K562 (cell line): ENCODE measurements at regions not wholly inside any gene's neighbourhood (a gene's known extent, or its start where the extent isn't known, plus 50 kb on each side); places are given as distances from the start of the nearest gene placed in this dataset.

Experiments used
- ATAC-seq: fragments of 200-7000 bp; cut with Tn5 transposase; 3 replicates; pipeline ENCODE4 v1.9.1; 2020; ENCODE audit warnings: moderate library complexity
- BruUV-seq: library from RNA; stranded (reverse); fragments of 400-500 nt; replicated peaks from 2 replicates; lab custom pipeline; 2021; lab: Mats Ljungman, UMichigan
- CTCF ChIA-PET: fragments of 300-600 bp; formaldehyde crosslinking; extraction: SDS; loops from one replicate; lab custom pipeline; 2021; ENCODE audit warnings: low intra/inter-chr PET ratio; lab: Yijun Ruan, JAX
- POLR2A ChIA-PET: fragments of 300-600, 350-650 bp; sonication (Branson Sonifier 250); formaldehyde crosslinking; extraction: SDS; loops from one replicate; lab custom pipeline; 2021; ENCODE audit warnings: antibody characterized with exemption, inconsistent platforms; lab: Yijun Ruan, JAX
- DNase-seq, 4 experiments: peaks; one replicate each; pipeline versions ENCODE4 v3.0.0 to v3.0.0-alpha.2; 2011 to 2018; ENCODE audit warnings: low spot score in 3 of 4, mixed read lengths in 3 of 4; ENCODE audit errors: extremely low read depth in 1 of 4
- FAIRE-seq: peaks from 2 replicates; lab custom pipeline; 2011; peaks lifted over from hg19 to GRCh38; lab: Jason Lieb, UNC
- H2AFZ ChIP-seq: 2 replicates; pipeline ENCODE4 v1.6.0; 2011; ENCODE audit warnings: low read depth, low read length, control low read depth, inconsistent platforms
- H3K27ac ChIP-seq: fragments of 200-600 bp; 3 replicates; pipeline ENCODE4 v1.8.0; 2011; ENCODE audit warnings: low read depth, mild to moderate bottlenecking, control low read depth, inconsistent platforms, low read length, moderate library complexity, mixed read lengths; ENCODE audit errors: extremely low read depth
- H3K27me3 ChIP-seq, 2 experiments: fragments of 300-600 bp in 1 of 2; 2 replicates in 1 of 2; 3 replicates in 1 of 2; pipeline versions ENCODE4 v1.6.0 to v1.8.0; 2011; ENCODE audit warnings: inconsistent platforms in 2 of 2, low read length in 2 of 2, mild to moderate bottlenecking in 1 of 2, mixed read lengths in 1 of 2, moderate library complexity in 1 of 2; ENCODE audit not compliant: control insufficient read depth in 2 of 2, insufficient read depth in 2 of 2
- H3K36me3 ChIP-seq: fragments of 300-600 bp; 3 replicates; pipeline ENCODE4 v1.8.0; 2011; ENCODE audit warnings: mild to moderate bottlenecking, low read length, inconsistent platforms; ENCODE audit not compliant: control insufficient read depth, insufficient read depth
- H3K4me1 ChIP-seq, 2 experiments: fragments of 200-600 bp in 1 of 2; replicated peaks in 1 of 2; 2 replicates in 1 of 2; 3 replicates in 1 of 2; pipeline versions ENCODE4 v1.5.1 to v1.8.0; 2011; ENCODE audit warnings: inconsistent platforms in 2 of 2, low read length in 2 of 2, mild to moderate bottlenecking in 1 of 2, mixed read lengths in 1 of 2, moderate library complexity in 1 of 2; ENCODE audit not compliant: control insufficient read depth in 2 of 2, insufficient read depth in 2 of 2
- H3K4me2 ChIP-seq: 2 replicates; pipeline ENCODE4 v1.6.1; 2011; ENCODE audit warnings: low read length, control low read depth, inconsistent platforms, mixed read lengths; ENCODE audit not compliant: insufficient read depth
- H3K4me3 ChIP-seq: fragments of 200-600 bp; sonication (generic), shearing (Covaris generic); 2 replicates; pipeline ENCODE4 v1.5.1; 2016; ENCODE audit warnings: control low read depth, inconsistent platforms
- H3K79me2 ChIP-seq: fragments of 200-600 bp; 3 replicates; pipeline ENCODE4 v1.8.0; 2011; ENCODE audit warnings: low read length, inconsistent platforms; ENCODE audit not compliant: control insufficient read depth, insufficient read depth
- H3K9ac ChIP-seq, 2 experiments: 2 replicates each; pipeline versions ENCODE4 v1.6.0 to v1.6.1; 2011; ENCODE audit warnings: low read depth in 2 of 2, low read length in 2 of 2, control low read depth in 1 of 2, inconsistent platforms in 1 of 2, mild to moderate bottlenecking in 1 of 2, mixed read lengths in 1 of 2; ENCODE audit not compliant: insufficient read depth in 1 of 2
- H3K9me1 ChIP-seq: one replicate; pipeline ENCODE4 v1.6.0; 2011; ENCODE audit warnings: inconsistent platforms, mild to moderate bottlenecking, low read length, moderate library complexity; ENCODE audit not compliant: control insufficient read depth, insufficient read depth
- H3K9me3 ChIP-seq: replicated peaks from 2 replicates; pipeline ENCODE4 v1.5.1; 2011; ENCODE audit warnings: low read depth, low read length, inconsistent platforms; ENCODE audit not compliant: control insufficient read depth, insufficient read depth
- H4K20me1 ChIP-seq: replicated peaks from 2 replicates; pipeline ENCODE4 v1.6.1; 2011; ENCODE audit warnings: low read length, inconsistent platforms, mixed read lengths; ENCODE audit not compliant: control insufficient read depth, insufficient read depth
- BRF1 ChIP-seq: IDR thresholded peaks from 3 replicates; pipeline ENCODE4 v1.6.1; 2011; ENCODE audit warnings: borderline replicate concordance, mild to moderate bottlenecking; ENCODE audit not compliant: insufficient read length; ENCODE audit errors: extremely low read depth
- CAMTA2 ChIP-seq: fragments of 250-450 bp; sonication (Bioruptor Pico); conservative IDR thresholded peaks from 2 replicates; pipeline ENCODE4 v1.5.1; 2022
- CBX5 ChIP-seq: IDR thresholded peaks from 2 replicates; pipeline ENCODE4 v1.6.1; 2014; ENCODE audit warnings: low read depth, borderline replicate concordance
- EWSR1 ChIP-seq: fragments of 450-650 bp; IDR thresholded peaks from 2 replicates; pipeline ENCODE4 v1.6.1; 2018; ENCODE audit warnings: borderline replicate concordance, mild to moderate bottlenecking, low read depth, moderate library complexity; ENCODE audit not compliant: partially characterized antibody
- MCM2 ChIP-seq: fragments of 450-650 bp; IDR thresholded peaks from 2 replicates; pipeline ENCODE4 v1.6.1; 2017; ENCODE audit warnings: low read depth, mild to moderate bottlenecking
- MTF1 ChIP-seq: fragments of 250-450 bp; sonication (Bioruptor Pico); IDR thresholded peaks from 2 replicates; pipeline ENCODE4 v1.9.0; 2021; ENCODE audit warnings: moderate library complexity, mild to moderate bottlenecking, inconsistent platforms, borderline replicate concordance
- NFIX ChIP-seq: fragments of 250-450 bp; sonication (Bioruptor Pico); IDR thresholded peaks from 2 replicates; pipeline ENCODE4 v1.4.0; 2020; ENCODE audit warnings: low read depth, mild to moderate bottlenecking, moderate library complexity
- NR1H2 ChIP-seq: sonication (generic); formaldehyde crosslinking; IDR thresholded peaks from 2 replicates; pipeline ENCODE4 v1.4.0; 2020; ENCODE audit warnings: mild to moderate bottlenecking, missing genetic modification reagents
- TCF3 ChIP-seq: sonication (generic); formaldehyde crosslinking; IDR thresholded peaks from 2 replicates; pipeline ENCODE4 v1.4.0; 2020; ENCODE audit warnings: mild to moderate bottlenecking, missing genetic modification reagents
- TSC22D4 ChIP-seq: fragments of 450-650 bp; IDR thresholded peaks from 2 replicates; pipeline ENCODE4 v1.6.1; 2016; ENCODE audit warnings: missing genetic modification characterization, missing biosample characterization, control low read depth
- U2AF1 ChIP-seq: fragments of 200-400 bp; formaldehyde crosslinking; optimal IDR thresholded peaks from 2 replicates; pipeline ENCODE3; 2017; ENCODE audit warnings: mild to moderate bottlenecking, low read depth, low read length, moderate library complexity
- ZNF184 ChIP-seq: sonication (generic); formaldehyde crosslinking; IDR thresholded peaks from 2 replicates; pipeline ENCODE4 v1.5.0; 2020; ENCODE audit warnings: missing genetic modification reagents
- ZNF695 ChIP-seq: fragments of 450-650 bp; formaldehyde crosslinking; IDR thresholded peaks from 2 replicates; pipeline ENCODE4 v1.4.0; 2020; ENCODE audit warnings: mild to moderate bottlenecking, moderate library complexity
- WGBS: fragments of 100-300 bp; shearing (Covaris generic); methylation state at CpG from one replicate; pipeline ENCODE4 v1.1.6; 2016; ENCODE audit warnings: low coverage, mixed read lengths; ENCODE audit not compliant: insufficient coverage; ENCODE audit errors: missing lambda C conversion rate; 5-methylcytosine and 5-hydroxymethylcytosine counted together
- in situ Hi-C: fragments of 300-500 bp; cut with MboI; formaldehyde crosslinking; loops from 4 replicates; pipeline ENCODE4 v1.15.0; 2018; ENCODE audit warnings: inconsistent platforms, mixed read lengths
- intact Hi-C: fragments of 100-400 bp; cut with micrococcal nuclease; formaldehyde crosslinking; loops from 2 replicates; pipeline ENCODE4 v1.14.2; 2022
- TF ChIP-seq, protein P1 (sequence below): fragments of 200-800 bp; sonication (Bioruptor generic); IDR thresholded peaks from 2 replicates; pipeline ENCODE4 v1.6.1; 2017; ENCODE audit warnings: missing genetic modification characterization, missing compliant biosample characterization
- TF ChIP-seq, protein P2 (sequence below): IDR thresholded peaks from 2 replicates; pipeline ENCODE4 v1.6.1; 2011; ENCODE audit warnings: borderline replicate concordance, low read depth, mild to moderate bottlenecking, moderate library complexity, low read length; ENCODE audit not compliant: insufficient read depth, poor library complexity, severe bottlenecking
- TF ChIP-seq, protein P3 (sequence below), 3 experiments: IDR thresholded peaks in 2 of 3; conservative IDR thresholded peaks in 1 of 3; 2 replicates each; pipeline ENCODE4 v1.5.1; 2011 to 2012; ENCODE audit warnings: low read length in 3 of 3, mild to moderate bottlenecking in 3 of 3, control low read depth in 2 of 3, improper control_type of control experiment in 1 of 3, inconsistent platforms in 1 of 3, low read depth in 1 of 3, mixed read lengths in 1 of 3, moderate library complexity in 1 of 3; ENCODE audit not compliant: insufficient read depth in 2 of 3

DNA sequence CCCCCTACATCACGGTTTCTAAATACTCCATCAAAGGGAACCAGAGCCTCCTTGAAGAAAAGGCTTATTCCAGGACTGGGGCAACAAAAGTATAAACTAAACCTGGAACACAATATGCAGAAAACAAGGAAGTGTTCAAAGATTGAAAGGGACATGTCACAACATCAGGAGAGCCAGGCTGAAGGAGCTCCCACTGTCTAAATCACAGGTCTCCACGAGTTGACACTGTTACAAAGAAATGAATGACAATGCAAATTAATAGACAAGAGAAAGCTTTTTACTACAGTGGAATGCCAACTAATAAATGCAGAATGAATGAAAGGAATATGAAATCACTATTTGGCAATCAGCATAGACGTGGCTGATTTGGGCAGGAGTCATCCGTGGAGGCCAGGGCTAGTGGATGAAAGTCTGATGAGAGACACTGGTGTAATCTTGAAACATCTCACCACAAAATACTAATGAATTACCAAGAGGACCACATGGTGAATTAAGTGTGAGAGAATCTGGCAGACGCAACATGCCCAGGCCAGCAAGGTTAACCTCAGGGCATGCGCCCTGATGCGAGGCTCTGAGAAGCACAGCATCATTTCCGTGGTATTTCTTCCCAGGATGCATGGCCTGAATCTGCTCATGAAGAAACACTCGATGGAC is 123.8 kb upstream of the TJP1 start:
- FAIRE-seq (no peak), ATAC-seq (no peak), DNase-seq (no peak)
- CTCF ChIA-PET: no interaction called here
- Histone ChIP-seq H4K20me1 (no peaks in the 10 kb centered on the region), H3K27me3 (peaks cover 5 to 9% of the 10 kb centered on the region in 2 experiments; a peak in 4 of 5 replicates), H3K4me3 (no peak overlapping the region), H3K9me1 (no peaks in the 10 kb centered on the region), H2AFZ (no peak overlapping the region), H3K9me3 (no peaks in the 10 kb centered on the region), H3K27ac (no peak overlapping the region), H3K9ac (no peak overlapping the region), H3K4me2 (no peak overlapping the region), H3K4me1 (no peaks in the 10 kb centered on the region), H3K79me2 (no peaks in the 10 kb centered on the region)
- BruUV-seq: no TSS peak
- in situ Hi-C loops (no loop called here), intact Hi-C loops (no loop called here)
- POLR2A ChIA-PET: no interaction called here
- WGBS: 3% methylated on average over 7 of the region's 9 CpGs
- TF ChIP-seq, protein P1, sequence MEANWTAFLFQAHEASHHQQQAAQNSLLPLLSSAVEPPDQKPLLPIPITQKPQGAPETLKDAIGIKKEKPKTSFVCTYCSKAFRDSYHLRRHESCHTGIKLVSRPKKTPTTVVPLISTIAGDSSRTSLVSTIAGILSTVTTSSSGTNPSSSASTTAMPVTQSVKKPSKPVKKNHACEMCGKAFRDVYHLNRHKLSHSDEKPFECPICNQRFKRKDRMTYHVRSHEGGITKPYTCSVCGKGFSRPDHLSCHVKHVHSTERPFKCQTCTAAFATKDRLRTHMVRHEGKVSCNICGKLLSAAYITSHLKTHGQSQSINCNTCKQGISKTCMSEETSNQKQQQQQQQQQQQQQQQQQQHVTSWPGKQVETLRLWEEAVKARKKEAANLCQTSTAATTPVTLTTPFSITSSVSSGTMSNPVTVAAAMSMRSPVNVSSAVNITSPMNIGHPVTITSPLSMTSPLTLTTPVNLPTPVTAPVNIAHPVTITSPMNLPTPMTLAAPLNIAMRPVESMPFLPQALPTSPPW (CRISPR knock-in tag): no peak
- TF ChIP-seq, protein P2, sequence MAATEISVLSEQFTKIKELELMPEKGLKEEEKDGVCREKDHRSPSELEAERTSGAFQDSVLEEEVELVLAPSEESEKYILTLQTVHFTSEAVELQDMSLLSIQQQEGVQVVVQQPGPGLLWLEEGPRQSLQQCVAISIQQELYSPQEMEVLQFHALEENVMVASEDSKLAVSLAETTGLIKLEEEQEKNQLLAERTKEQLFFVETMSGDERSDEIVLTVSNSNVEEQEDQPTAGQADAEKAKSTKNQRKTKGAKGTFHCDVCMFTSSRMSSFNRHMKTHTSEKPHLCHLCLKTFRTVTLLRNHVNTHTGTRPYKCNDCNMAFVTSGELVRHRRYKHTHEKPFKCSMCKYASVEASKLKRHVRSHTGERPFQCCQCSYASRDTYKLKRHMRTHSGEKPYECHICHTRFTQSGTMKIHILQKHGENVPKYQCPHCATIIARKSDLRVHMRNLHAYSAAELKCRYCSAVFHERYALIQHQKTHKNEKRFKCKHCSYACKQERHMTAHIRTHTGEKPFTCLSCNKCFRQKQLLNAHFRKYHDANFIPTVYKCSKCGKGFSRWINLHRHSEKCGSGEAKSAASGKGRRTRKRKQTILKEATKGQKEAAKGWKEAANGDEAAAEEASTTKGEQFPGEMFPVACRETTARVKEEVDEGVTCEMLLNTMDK: no peak
- TF ChIP-seq TSC22D4 (tag) (no peak), ZNF695 (CRISPR knock-in tag) (no peak), ZNF184 (CRISPR knock-in tag) (no peak), NFIX (no peak), BRF1 (no peak), MTF1 (no peak), NR1H2 (CRISPR knock-in tag) (no peak), EWSR1 (no peak), CBX5 (no peak), TCF3 (no peak), CAMTA2 (CRISPR knock-in tag) (no peak), MCM2 (no peak), U2AF1 (no peak)
- TF ChIP-seq, protein P3, sequence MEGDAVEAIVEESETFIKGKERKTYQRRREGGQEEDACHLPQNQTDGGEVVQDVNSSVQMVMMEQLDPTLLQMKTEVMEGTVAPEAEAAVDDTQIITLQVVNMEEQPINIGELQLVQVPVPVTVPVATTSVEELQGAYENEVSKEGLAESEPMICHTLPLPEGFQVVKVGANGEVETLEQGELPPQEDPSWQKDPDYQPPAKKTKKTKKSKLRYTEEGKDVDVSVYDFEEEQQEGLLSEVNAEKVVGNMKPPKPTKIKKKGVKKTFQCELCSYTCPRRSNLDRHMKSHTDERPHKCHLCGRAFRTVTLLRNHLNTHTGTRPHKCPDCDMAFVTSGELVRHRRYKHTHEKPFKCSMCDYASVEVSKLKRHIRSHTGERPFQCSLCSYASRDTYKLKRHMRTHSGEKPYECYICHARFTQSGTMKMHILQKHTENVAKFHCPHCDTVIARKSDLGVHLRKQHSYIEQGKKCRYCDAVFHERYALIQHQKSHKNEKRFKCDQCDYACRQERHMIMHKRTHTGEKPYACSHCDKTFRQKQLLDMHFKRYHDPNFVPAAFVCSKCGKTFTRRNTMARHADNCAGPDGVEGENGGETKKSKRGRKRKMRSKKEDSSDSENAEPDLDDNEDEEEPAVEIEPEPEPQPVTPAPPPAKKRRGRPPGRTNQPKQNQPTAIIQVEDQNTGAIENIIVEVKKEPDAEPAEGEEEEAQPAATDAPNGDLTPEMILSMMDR (IDR thresholded peaks at IDR 0.05 in 2 of 3, conservative IDR thresholded peaks at IDR 0.05 in 1 of 3; ENCODE audit: insufficient read depth in 2 of 3, low read depth in 1 of 3, low read length in 3 of 3): no peak
- TF ChIP-seq, all 486 proteins: peak for 0
- H3K36me3 ChIP-seq: no peaks in the 10 kb centered on the region
